MM.1S (cell line): ENCODE measurements at regions not wholly inside any gene's neighbourhood (a gene's known extent, or its start where the extent isn't known, plus 50 kb on each side); places are given as distances from the start of the nearest gene placed in this dataset.

Source experiments
- DNase-seq: peaks from one replicate; pipeline ENCODE4 v3.0.0-alpha.2; 2015
- H2AFZ ChIP-seq: fragments of 300-600 bp; sonication (generic); 2 replicates; pipeline ENCODE4 v1.6.0; 2016; ENCODE audit warnings: antibody characterized with exemption, low read length
- H3F3A ChIP-seq: fragments of 300-600 bp; sonication (generic); 2 replicates; pipeline ENCODE4 v1.6.1; 2016; ENCODE audit warnings: mild to moderate bottlenecking, antibody characterized with exemption, low read length, moderate library complexity, mixed read lengths; ENCODE audit not compliant: insufficient read depth
- H3K27ac ChIP-seq: fragments of 300-600 bp; sonication (generic); 2 replicates; pipeline ENCODE4 v1.5.1; 2016; ENCODE audit warnings: mild to moderate bottlenecking, low read length
- H3K27me3 ChIP-seq: fragments of 300-600 bp; sonication (generic); replicated peaks from 2 replicates; pipeline ENCODE4 v1.6.0; 2016; ENCODE audit warnings: low read length; ENCODE audit not compliant: insufficient read depth
- H3K36me3 ChIP-seq: fragments of 300-600 bp; sonication (generic); replicated peaks from 2 replicates; pipeline ENCODE4 v1.6.1; 2016; ENCODE audit warnings: mild to moderate bottlenecking, low read length, mixed read lengths; ENCODE audit not compliant: insufficient read depth
- H3K4me1 ChIP-seq: fragments of 300-600 bp; sonication (generic); 2 replicates; pipeline ENCODE4 v1.6.1; 2016; ENCODE audit warnings: low read length, mixed read lengths
- H3K4me2 ChIP-seq: fragments of 300-600 bp; sonication (generic); 2 replicates; pipeline ENCODE4 v1.6.0; 2016; ENCODE audit warnings: low read depth, low read length
- H3K4me3 ChIP-seq: fragments of 300-600 bp; sonication (generic); 2 replicates; pipeline ENCODE4 v1.5.1; 2016; ENCODE audit warnings: low read length, mixed read lengths
- H3K79me2 ChIP-seq: fragments of 300-600 bp; sonication (generic); 2 replicates; pipeline ENCODE4 v1.6.1; 2016; ENCODE audit warnings: mixed run types, low read length, mixed read lengths
- H3K9ac ChIP-seq: fragments of 300-600 bp; sonication (generic); 2 replicates; pipeline ENCODE4 v1.6.1; 2016; ENCODE audit warnings: low read length, mixed read lengths
- H3K9me2 ChIP-seq: fragments of 300-600 bp; sonication (generic); replicated peaks from 2 replicates; pipeline ENCODE4 v1.6.1; 2016; ENCODE audit warnings: mild to moderate bottlenecking, low read length, mixed read lengths; ENCODE audit not compliant: insufficient read depth
- H3K9me3 ChIP-seq: fragments of 300-600 bp; sonication (generic); replicated peaks from 2 replicates; pipeline ENCODE4 v1.6.1; 2016; ENCODE audit warnings: mild to moderate bottlenecking, low read length, mixed read lengths; ENCODE audit not compliant: insufficient read depth
- H4K20me1 ChIP-seq: fragments of 300-600 bp; sonication (generic); 2 replicates; pipeline ENCODE4 v1.6.1; 2016; ENCODE audit warnings: mild to moderate bottlenecking, low read length, moderate library complexity, mixed read lengths; ENCODE audit not compliant: insufficient read depth
- CTCF ChIP-seq: fragments of 300-600 bp; sonication (generic); IDR thresholded peaks from 2 replicates; pipeline ENCODE4 v1.5.1; 2016; ENCODE audit warnings: antibody characterized with exemption, low read length, mixed read lengths
- EZH2 ChIP-seq: fragments of 300-600 bp; sonication (generic); optimal IDR thresholded peaks from 2 replicates; pipeline ENCODE3; 2017; ENCODE audit warnings: low read depth, mild to moderate bottlenecking, antibody characterized with exemption, low read length, mixed read lengths
- EZH2phosphoT487 ChIP-seq: fragments of 300-600 bp; sonication (generic); IDR thresholded peaks from 2 replicates; pipeline ENCODE4 v1.6.1; 2018; ENCODE audit warnings: antibody characterized with exemption, low read length

- H3K9ac ChIP-seq, result no peak overlapping the region
- H4K20me1 ChIP-seq, result no peaks in the 10 kb centered on the region
- no peak overlapping the region for H3K27ac ChIP-seq
- H3K4me1 ChIP-seq, result no peaks in the 10 kb centered on the region
- H3K79me2 ChIP-seq, result no peaks in the 10 kb centered on the region
- H3F3A ChIP-seq, result no peaks in the 10 kb centered on the region
- no peak overlapping the region for H3K4me3 ChIP-seq
- DNase-seq, result no peak
- no peaks in the 10 kb centered on the region for H3K36me3 ChIP-seq
- no peaks in the 10 kb centered on the region for H3K9me3 ChIP-seq
- no peak for TF ChIP-seq CTCF
- TF ChIP-seq EZH2phosphoT487, result no peak
- no peak for TF ChIP-seq EZH2
- H3K27me3 ChIP-seq, result no peaks in the 10 kb centered on the region
- no peaks in the 10 kb centered on the region for H3K9me2 ChIP-seq
- no peak overlapping the region for H3K4me2 ChIP-seq
- no peak overlapping the region for H2AFZ ChIP-seq
These were observed 55.9 kb upstream of the EDNRA start for GRCh38 chr4:147425019-147425418.

- Histone ChIP-seq H3K9me2 (no peaks in the 10 kb centered on the region), H3K27me3 (no peaks in the 10 kb centered on the region), H3K9ac (no peak overlapping the region), H3K27ac (no peak overlapping the region), H3K36me3 (no peaks in the 10 kb centered on the region), H3K79me2 (no peaks in the 10 kb centered on the region), H3K4me3 (no peak overlapping the region), H3F3A (no peaks in the 10 kb centered on the region), H4K20me1 (no peaks in the 10 kb centered on the region), H2AFZ (no peak overlapping the region), H3K4me2 (no peak overlapping the region), H3K4me1 (no peaks in the 10 kb centered on the region), H3K9me3 (no peaks in the 10 kb centered on the region)
- no peak for DNase-seq
- TF ChIP-seq EZH2 (no peak), EZH2phosphoT487 (no peak), CTCF (no peak)
These were observed 52.3 kb upstream of the EDNRA start for GRCh38 chr4:147428583-147428982.

- no peak overlapping the region for H3K27ac ChIP-seq
- no peaks in the 10 kb centered on the region for H3K9me2 ChIP-seq
- no peak overlapping the region for H2AFZ ChIP-seq
- H3K4me2 ChIP-seq, result no peak overlapping the region
- no peaks in the 10 kb centered on the region for H3F3A ChIP-seq
- H3K4me1 ChIP-seq, result no peaks in the 10 kb centered on the region
- TF ChIP-seq CTCF (no peak), EZH2phosphoT487 (no peak), EZH2 (no peak)
- no peaks in the 10 kb centered on the region for H3K27me3 ChIP-seq
- DNase-seq, result no peak
- H3K4me3 ChIP-seq, result no peak overlapping the region
- H3K9me3 ChIP-seq, result no peaks in the 10 kb centered on the region
- H3K9ac ChIP-seq, result no peak overlapping the region
- H4K20me1 ChIP-seq, result no peaks in the 10 kb centered on the region
- H3K36me3 ChIP-seq, result no peaks in the 10 kb centered on the region
- no peaks in the 10 kb centered on the region for H3K79me2 ChIP-seq
These were observed 50.8 kb upstream of the EDNRA start for GRCh38 chr4:147430111-147430510.
